ENCODE measurements at regions not wholly inside any gene's neighbourhood (a gene's known extent, or its start where the extent isn't known, plus 50 kb on each side); places are given as distances from the start of the nearest gene placed in this dataset.

GRCh38 chr4:13953083-13953482, 325.6 kb upstream of the BOD1L1 start:
- H3K9me3 ChIP-seq = no peaks in the 10 kb centered on the region
- WGBS, 2 donors = 73 to 87% methylated on average over 6 of the region's 6 CpGs
- no peaks in the 10 kb centered on the region for H3K36me3 ChIP-seq
- no peak for DNase-seq (ENCODE audit: low spot score in 2 of 2)
- no peak overlapping the region for H3K27ac ChIP-seq
- H3K4me3 ChIP-seq = no peak overlapping the region
- no peaks in the 10 kb centered on the region for H3K4me1 ChIP-seq
- no peaks in the 10 kb centered on the region for H3K27me3 ChIP-seq
- TF ChIP-seq CTCF (IDR thresholded peaks at IDR 0.05) = no peak
- TF ChIP-seq POLR2A (IDR thresholded peaks at IDR 0.05) = no peak
- TF ChIP-seq EP300 (IDR thresholded peaks at IDR 0.05) = no peak

- H3K4me3 ChIP-seq = no peak overlapping the region
- no peaks in the 10 kb centered on the region for H3K27me3 ChIP-seq
- 95 to 96% methylated on average over 7 of the region's 7 CpGs for WGBS, 2 donors
- no peaks in the 10 kb centered on the region for H3K36me3 ChIP-seq
- no peak for TF ChIP-seq CTCF (IDR thresholded peaks at IDR 0.05)
- no peak overlapping the region for H3K27ac ChIP-seq
- H3K9me3 ChIP-seq = no peaks in the 10 kb centered on the region
- no peaks in the 10 kb centered on the region for H3K4me1 ChIP-seq
- DNase-seq (ENCODE audit: low spot score in 2 of 2) = no peak
Observed at GRCh38 chr4:13955551-13955950, 328.0 kb upstream of the BOD1L1 start.

- no peak for TF ChIP-seq POLR2A (IDR thresholded peaks at IDR 0.05)
- no peak for TF ChIP-seq CTCF (IDR thresholded peaks at IDR 0.05)
- TF ChIP-seq EP300 (IDR thresholded peaks at IDR 0.05) = no peak
- WGBS, 2 donors = 94 to 100% methylated on average over 2 of the region's 2 CpGs
Observed at GRCh38 chr4:13956947-13957346, 329.4 kb upstream of the BOD1L1 start.

GRCh38 chr4:13957871-13958270, 330.3 kb upstream of the BOD1L1 start:
- 73 to 80% methylated on average over 5 of the region's 5 CpGs for WGBS, 2 donors
- TF ChIP-seq POLR2A (IDR thresholded peaks at IDR 0.05) (no peak), EP300 (IDR thresholded peaks at IDR 0.05) (no peak)
- DNase-seq (ENCODE audit: low spot score in 2 of 2) = no peak
- Histone ChIP-seq H3K4me1 (no peaks in the 10 kb centered on the region), H3K36me3 (no peaks in the 10 kb centered on the region), H3K27ac (no peak overlapping the region), H3K27me3 (no peaks in the 10 kb centered on the region), H3K9me3 (no peaks in the 10 kb centered on the region), H3K4me3 (no peak overlapping the region)

More at GRCh38 chr4:13956947-13957346, 329.4 kb upstream of the BOD1L1 start:
- no peaks in the 10 kb centered on the region for H3K36me3 ChIP-seq
- no peak for DNase-seq (ENCODE audit: low spot score in 2 of 2)
- no peaks in the 10 kb centered on the region for H3K4me1 ChIP-seq
- H3K27me3 ChIP-seq = no peaks in the 10 kb centered on the region
- H3K9me3 ChIP-seq = no peaks in the 10 kb centered on the region
- H3K4me3 ChIP-seq = no peak overlapping the region
- no peak overlapping the region for H3K27ac ChIP-seq

- H3K27me3 ChIP-seq = no peaks in the 10 kb centered on the region
- no peak overlapping the region for H3K27ac ChIP-seq
- H3K9me3 ChIP-seq = no peaks in the 10 kb centered on the region
- peak in 1 of 2 donors; percentile 9 for DNase-seq (ENCODE audit: low spot score in 2 of 2)
- no peak overlapping the region for H3K4me3 ChIP-seq
- H3K36me3 ChIP-seq = no peaks in the 10 kb centered on the region
- 50 to 69% methylated on average over 2 of the region's 2 CpGs for WGBS, 2 donors
- TF ChIP-seq EP300 (IDR thresholded peaks at IDR 0.05) (no peak), POLR2A (IDR thresholded peaks at IDR 0.05) (no peak), CTCF (IDR thresholded peaks at IDR 0.05) (no peak)
- no peaks in the 10 kb centered on the region for H3K4me1 ChIP-seq
Observed at GRCh38 chr4:13963601-13964000, 336.1 kb upstream of the BOD1L1 start.

Data from tibial nerve (tissue), 4 donors.